Stomach (tissue), 4 donors: ENCODE measurements at regions not wholly inside any gene's neighbourhood (a gene's known extent, or its start where the extent isn't known, plus 50 kb on each side); places are given as distances from the start of the nearest gene placed in this dataset.

Source experiments
- CTCF ChIP-seq, 7 experiments: fragments of 450-650 bp in 4 of 7; fragments of 200-600 bp in 3 of 7; sonication (generic) in 3 of 7; IDR thresholded peaks; one replicate each; pipeline ENCODE4 v1.5.1; 2016 to 2019; ENCODE audit warnings: antibody characterized with exemption in 7 of 7, control low read depth in 2 of 7, mild to moderate bottlenecking in 1 of 7
- EP300 ChIP-seq: sonication (generic); formaldehyde crosslinking; IDR thresholded peaks from one replicate; pipeline ENCODE4 v1.6.1; 2017; ENCODE audit warnings: antibody characterized with exemption
- POLR2A ChIP-seq, 4 donors: fragments of 450-650 bp; IDR thresholded peaks; one replicate each; pipeline ENCODE4 v1.6.1; 2016; ENCODE audit warnings: antibody characterized with exemption in 4 of 4, control low read depth in 2 of 4, mild to moderate bottlenecking in 1 of 4, moderate library complexity in 1 of 4
- POLR2AphosphoS5 ChIP-seq, 3 donors: sonication (generic); formaldehyde crosslinking; IDR thresholded peaks; one replicate each; pipeline ENCODE4 v1.6.1; 2016; ENCODE audit warnings: antibody characterized with exemption in 3 of 3

GRCh38 chr16:17038415-17038814 lies 432.3 kb downstream of the XYLT1 start:
- no peak for TF ChIP-seq CTCF (IDR thresholded peaks at IDR 0.05)
- TF ChIP-seq POLR2A (IDR thresholded peaks at IDR 0.05), result no peak
- TF ChIP-seq POLR2AphosphoS5 (IDR thresholded peaks at IDR 0.05), result no peak
- TF ChIP-seq EP300, result no peak
